ENCODE measurements at regions not wholly inside any gene's neighbourhood (a gene's known extent, or its start where the extent isn't known, plus 50 kb on each side); places are given as distances from the start of the nearest gene placed in this dataset.

DNA sequence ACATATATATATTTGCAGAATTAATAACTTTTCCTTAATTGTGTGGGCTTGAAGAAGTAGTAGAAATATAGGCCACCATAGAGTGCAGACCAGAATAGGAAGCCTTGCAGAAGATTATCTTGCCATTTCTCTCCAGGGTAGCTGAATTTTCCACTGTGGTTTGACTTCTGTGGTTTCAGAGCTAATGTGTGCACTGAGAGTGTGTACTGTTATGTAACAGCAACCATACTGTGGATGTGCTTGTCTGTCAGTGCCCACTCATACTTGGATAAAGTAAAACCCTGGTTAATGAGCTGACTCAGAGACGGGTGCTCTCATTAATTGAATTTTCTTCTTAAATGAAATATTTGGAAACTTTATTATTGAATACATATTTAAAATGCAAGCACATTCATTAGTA lies 57.2 kb downstream of the CEP43 start:
- DNase-seq, result no peak
- BruUV-seq (replicated peaks), result no TSS peak
- intact Hi-C loops (cut with micrococcal nuclease; ENCODE audit: unreplicated experiment), result no loop called here
- no peaks in the 10 kb centered on the region for H3K27me3 Mint-ChIP-seq (ENCODE audit: unreplicated experiment)
- H3K27ac Mint-ChIP-seq (ENCODE audit: unreplicated experiment), result no peak overlapping the region
- H3K36me3 Mint-ChIP-seq (ENCODE audit: insufficient read depth, unreplicated experiment), result no peaks in the 10 kb centered on the region
- no peak overlapping the region for H3K4me3 Mint-ChIP-seq (ENCODE audit: low read depth, unreplicated experiment)
- H3K9me3 Mint-ChIP-seq (ENCODE audit: low read depth, unreplicated experiment), result no peaks in the 10 kb centered on the region
- TF ChIP-seq, protein P1, sequence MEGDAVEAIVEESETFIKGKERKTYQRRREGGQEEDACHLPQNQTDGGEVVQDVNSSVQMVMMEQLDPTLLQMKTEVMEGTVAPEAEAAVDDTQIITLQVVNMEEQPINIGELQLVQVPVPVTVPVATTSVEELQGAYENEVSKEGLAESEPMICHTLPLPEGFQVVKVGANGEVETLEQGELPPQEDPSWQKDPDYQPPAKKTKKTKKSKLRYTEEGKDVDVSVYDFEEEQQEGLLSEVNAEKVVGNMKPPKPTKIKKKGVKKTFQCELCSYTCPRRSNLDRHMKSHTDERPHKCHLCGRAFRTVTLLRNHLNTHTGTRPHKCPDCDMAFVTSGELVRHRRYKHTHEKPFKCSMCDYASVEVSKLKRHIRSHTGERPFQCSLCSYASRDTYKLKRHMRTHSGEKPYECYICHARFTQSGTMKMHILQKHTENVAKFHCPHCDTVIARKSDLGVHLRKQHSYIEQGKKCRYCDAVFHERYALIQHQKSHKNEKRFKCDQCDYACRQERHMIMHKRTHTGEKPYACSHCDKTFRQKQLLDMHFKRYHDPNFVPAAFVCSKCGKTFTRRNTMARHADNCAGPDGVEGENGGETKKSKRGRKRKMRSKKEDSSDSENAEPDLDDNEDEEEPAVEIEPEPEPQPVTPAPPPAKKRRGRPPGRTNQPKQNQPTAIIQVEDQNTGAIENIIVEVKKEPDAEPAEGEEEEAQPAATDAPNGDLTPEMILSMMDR (IDR thresholded peaks at IDR 0.05; ENCODE audit: unreplicated experiment), result no peak
- CTCF ChIA-PET, result interaction anchor here (0.6 kb wide), 1 partner anchor 14 kb away, joined by 3 read pairs; no protein-coding TSS in a partner anchor
- H3K4me1 Mint-ChIP-seq (ENCODE audit: low read depth, unreplicated experiment), result no peaks in the 10 kb centered on the region

DNA sequence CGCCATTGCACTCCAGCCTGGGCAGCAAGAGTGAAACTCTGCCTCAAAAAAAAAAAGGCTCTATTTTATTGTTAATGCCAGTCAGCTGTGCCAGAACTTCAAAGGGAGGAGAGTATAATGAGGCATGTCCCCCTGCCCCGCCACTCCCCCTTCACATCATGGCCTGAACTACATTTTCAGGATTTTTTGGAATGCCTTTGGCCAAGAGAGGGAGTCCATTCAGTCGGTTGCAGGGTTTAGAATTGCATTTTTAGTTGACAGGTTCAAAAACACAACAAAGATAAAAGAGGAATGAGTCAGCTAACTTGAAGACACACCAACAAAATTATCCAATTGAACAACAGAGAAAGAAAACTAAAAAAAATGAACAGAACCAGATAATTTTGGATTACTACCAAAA lies 59.1 kb downstream of the CEP43 start:
- no TSS peak for BruUV-seq (replicated peaks)
- H3K27ac Mint-ChIP-seq (ENCODE audit: unreplicated experiment), result no peak overlapping the region
- intact Hi-C loops (cut with micrococcal nuclease; ENCODE audit: unreplicated experiment), result no loop called here

More for the DNA sequence above, 59.1 kb downstream of the CEP43 start:
- Mint-ChIP-seq H3K9me3 (ENCODE audit: low read depth, unreplicated experiment) (no peaks in the 10 kb centered on the region), H3K4me3 (ENCODE audit: low read depth, unreplicated experiment) (no peak overlapping the region), H3K36me3 (ENCODE audit: insufficient read depth, unreplicated experiment) (no peaks in the 10 kb centered on the region), H3K4me1 (ENCODE audit: low read depth, unreplicated experiment) (no peaks in the 10 kb centered on the region), H3K27me3 (ENCODE audit: unreplicated experiment) (no peaks in the 10 kb centered on the region)
- CTCF ChIA-PET, result no interaction called here
- DNase-seq, result no peak
- TF ChIP-seq, protein P1 (IDR thresholded peaks at IDR 0.05; ENCODE audit: unreplicated experiment), result no peak

Measured in Calu3 (cell line).